Astrocyte of the spinal cord (primary cell): ENCODE measurements at regions not wholly inside any gene's neighbourhood (a gene's known extent, or its start where the extent isn't known, plus 50 kb on each side); places are given as distances from the start of the nearest gene placed in this dataset.

Experiments
- DNase-seq: peaks from one replicate; pipeline ENCODE4 v3.0.0; 2011; ENCODE audit warnings: low read depth, low spot score
- H3K4me3 ChIP-seq: 2 replicates; pipeline ENCODE4 v1.5.1; 2011; ENCODE audit warnings: low read depth, mild to moderate bottlenecking, low read length, moderate library complexity
- CTCF ChIP-seq: IDR thresholded peaks from 2 replicates; pipeline ENCODE4 v1.5.1; 2012; ENCODE audit warnings: low read depth, mild to moderate bottlenecking, low read length, inconsistent platforms
- in situ Hi-C: cut with HindIII; loops from 2 replicates; pipeline ENCODE4 v1.10.0; 2017; ENCODE audit warnings: low sequenced_read_pairs

GRCh38 chr5:128681096-128681495 lies 143.1 kb upstream of the FBN2 start:
- in situ Hi-C loops, result no loop called here
- DNase-seq, result no peak
- no peak for TF ChIP-seq CTCF
- H3K4me3 ChIP-seq, result no peak overlapping the region

GRCh38 chr5:128681764-128682592 lies 143.9 kb upstream of the FBN2 start:
- no peak overlapping the region for H3K4me3 ChIP-seq
- peak; percentile 15 for DNase-seq
- in situ Hi-C loops, result no loop called here
- no peak for TF ChIP-seq CTCF

- H3K4me3 ChIP-seq, result no peak overlapping the region
- DNase-seq, result no peak
- no peak for TF ChIP-seq CTCF
- in situ Hi-C loops, result no loop called here
Observed at GRCh38 chr5:128682669-128683068, 144.6 kb upstream of the FBN2 start.

DNA sequence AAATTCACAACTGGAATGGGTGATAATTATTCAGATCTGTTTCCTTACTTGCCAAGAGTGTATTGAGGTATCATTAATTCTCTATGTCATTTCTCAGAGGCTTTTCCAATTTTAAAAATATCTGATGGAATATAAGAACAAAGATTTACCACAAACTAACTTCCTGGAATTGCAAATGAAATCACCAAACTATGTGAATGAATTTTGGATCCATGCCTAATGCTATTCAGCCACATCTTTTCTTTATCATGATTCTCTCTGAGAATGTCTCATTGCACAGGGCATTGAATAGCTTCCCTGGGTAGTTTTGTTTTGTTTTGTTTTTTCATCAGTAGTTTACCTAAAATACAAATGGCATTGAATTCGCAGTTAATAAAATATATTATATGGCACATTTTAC lies 146.9 kb upstream of the FBN2 start:
- TF ChIP-seq CTCF, result no peak
- H3K4me3 ChIP-seq, result no peak overlapping the region
- in situ Hi-C loops, result no loop called here
- DNase-seq, result peak; percentile 66

DNA sequence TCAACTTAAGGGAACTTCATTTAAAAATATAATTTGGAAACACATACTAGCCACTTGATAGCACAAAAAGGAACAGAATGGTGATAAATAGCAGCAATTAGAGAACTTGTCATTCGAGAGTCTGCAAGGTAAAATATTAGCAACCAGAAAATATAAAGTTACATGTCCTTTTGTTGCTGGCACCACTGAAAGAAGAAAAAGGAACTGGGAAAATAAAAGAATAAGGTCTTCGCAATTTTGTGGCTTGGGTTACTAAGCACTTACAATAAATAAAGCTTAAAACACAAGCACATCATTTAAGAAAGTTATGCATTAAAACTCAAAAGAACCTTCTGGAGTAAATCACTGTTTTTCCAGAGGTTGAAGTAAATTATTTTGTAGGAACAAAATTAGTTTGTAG lies 149.9 kb upstream of the FBN2 start:
- DNase-seq, result peak; percentile 23
- no peak for TF ChIP-seq CTCF
- H3K4me3 ChIP-seq, result no peak overlapping the region
- in situ Hi-C loops, result no loop called here

- TF ChIP-seq CTCF, result no peak
- no peak for DNase-seq
- in situ Hi-C loops, result no loop called here
- no peak overlapping the region for H3K4me3 ChIP-seq
Observed at GRCh38 chr5:128693764-128694163, 155.7 kb upstream of the FBN2 start.
